VCaP (cell line): ENCODE measurements at regions not wholly inside any gene's neighbourhood (a gene's known extent, or its start where the extent isn't known, plus 50 kb on each side); places are given as distances from the start of the nearest gene placed in this dataset.
"Not testable (repeated sequence)": the region's sequence is repeated elsewhere in the genome, so short reads cannot be mapped to it uniquely, and the experiment has no call there.

Source experiments
- H3K27ac ChIP-seq: fragments of 450-650 bp; 2 replicates; pipeline ENCODE4 v1.5.1; 2017
- CTCF ChIP-seq: fragments of 450-650 bp; conservative IDR thresholded peaks from 2 replicates; pipeline ENCODE4 v1.5.1; 2017; ENCODE audit warnings: mild to moderate bottlenecking, moderate library complexity

- no peak overlapping the region for H3K27ac ChIP-seq
- TF ChIP-seq CTCF = no peak
These were observed 153.9 kb downstream of the RNASET2 start for GRCh38 chr6:166802401-166802800.

- no peak for TF ChIP-seq CTCF
- no peak overlapping the region for H3K27ac ChIP-seq
These were observed 156.2 kb downstream of the RNASET2 start for GRCh38 chr6:166800137-166800536.

- H3K27ac ChIP-seq = no peak overlapping the region
- TF ChIP-seq CTCF = no peak
These were observed 157.7 kb downstream of the RNASET2 start for GRCh38 chr6:166798652-166799051.

- no peak for TF ChIP-seq CTCF
- H3K27ac ChIP-seq = no peak overlapping the region
These were observed 159.7 kb downstream of the RNASET2 start for GRCh38 chr6:166796610-166797009.

- H3K27ac ChIP-seq = no peak overlapping the region
- TF ChIP-seq CTCF = no peak
These were observed 160.5 kb downstream of the RNASET2 start for GRCh38 chr6:166795879-166796278.

GRCh38 chr6:166790808-166791207, 163.8 kb upstream of the RPS6KA2 start:
- not testable (repeated sequence) for H3K27ac ChIP-seq

- not testable (repeated sequence) for H3K27ac ChIP-seq
These were observed 161.9 kb upstream of the RPS6KA2 start for GRCh38 chr6:166788846-166789529.

- peak; percentile 81 for TF ChIP-seq CTCF
- H3K27ac ChIP-seq = no peak overlapping the region
These were observed 159.7 kb upstream of the RPS6KA2 start for GRCh38 chr6:166786704-166787293.

GRCh38 chr6:166785131-166785530, 158.1 kb upstream of the RPS6KA2 start:
- no peak overlapping the region for H3K27ac ChIP-seq
- TF ChIP-seq CTCF = no peak
